HCT116 (cell line): ENCODE measurements at regions not wholly inside any gene's neighbourhood (a gene's known extent, or its start where the extent isn't known, plus 50 kb on each side); places are given as distances from the start of the nearest gene placed in this dataset.

Experiments
- ATAC-seq: fragments of 200-7000 bp; cut with Tn5 transposase; 2 replicates; pipeline ENCODE4 v1.9.1; 2020; ENCODE audit warnings: mild to moderate bottlenecking, moderate library complexity
- BruUV-seq: library from RNA; stranded (reverse); fragments of 400-500 nt; replicated peaks from 2 replicates; lab custom pipeline; 2021; lab: Mats Ljungman, UMichigan
- CTCF ChIA-PET: fragments of 300-600 bp; sonication (Branson Sonifier 250); formaldehyde crosslinking; loops from one replicate; lab custom pipeline; 2021; ENCODE audit warnings: antibody characterized with exemption; lab: Charles Lee
- POLR2A ChIA-PET: fragments of 300-600, 350-600 bp; sonication (Branson Sonifier 250); formaldehyde crosslinking; loops from one replicate; lab custom pipeline; 2021; ENCODE audit warnings: antibody characterized with exemption; lab: Charles Lee
- RAD21 ChIA-PET, 2 experiments: fragments of 300-600 bp; sonication (Branson Sonifier 250); formaldehyde crosslinking; loops; one replicate each; lab custom pipeline; 2023; ENCODE audit warnings: low total read pairs in 2 of 2; ENCODE audit not compliant: uncharacterized antibody in 2 of 2, unreplicated experiment in 2 of 2, low non-redundant PET in 1 of 2; lab: Charles Lee
- DNase-seq: peaks from one replicate; pipeline ENCODE4 v3.0.0-alpha.2; 2010; ENCODE audit warnings: low read depth, low spot score
- H2AFZ ChIP-seq: fragments of 200-600 bp; shearing (Covaris generic), sonication (generic); 2 replicates; pipeline ENCODE4 v1.6.1; 2017; ENCODE audit warnings: low read depth, mixed run types, mixed read lengths, antibody characterized with exemption, low read length; ENCODE audit not compliant: poor library complexity, severe bottlenecking
- H3K27ac ChIP-seq: 2 replicates; pipeline ENCODE4 v1.5.1; 2012; ENCODE audit warnings: low read depth, low read length
- H3K27me3 ChIP-seq: fragments of 200-600 bp; sonication (generic); 2 replicates; pipeline ENCODE4 v1.6.1; 2016; ENCODE audit warnings: mixed run types, low read length, mixed read lengths; ENCODE audit not compliant: insufficient read depth
- H3K36me3 ChIP-seq, 2 experiments: fragments of 200-500 bp in 1 of 2; fragments of 200-600 bp in 1 of 2; sonication (Bioruptor generic) in 1 of 2; sonication (generic) in 1 of 2; 2 replicates each; pipeline versions ENCODE4 v1.5.1 to v1.6.1; 2014 to 2016; ENCODE audit warnings: low read length in 2 of 2, inconsistent platforms in 1 of 2, mixed read lengths in 1 of 2, mixed run types in 1 of 2; ENCODE audit not compliant: insufficient read depth in 2 of 2, control insufficient read depth in 1 of 2
- H3K4me1 ChIP-seq, 2 experiments: fragments of 200-600 bp in 1 of 2; sonication (generic) in 1 of 2; 2 replicates each; pipeline versions ENCODE4 v1.5.1 to v1.6.1; 2012 to 2017; ENCODE audit warnings: low read length in 2 of 2, inconsistent platforms in 1 of 2, mild to moderate bottlenecking in 1 of 2, mixed read lengths in 1 of 2, mixed run types in 1 of 2, moderate library complexity in 1 of 2; ENCODE audit not compliant: insufficient read depth in 2 of 2, control insufficient read depth in 1 of 2
- H3K4me2 ChIP-seq: fragments of 200-600 bp; sonication (generic); 2 replicates; pipeline ENCODE4 v1.6.1; 2017; ENCODE audit warnings: mixed run types, low read length, mixed read lengths
- H3K4me3 ChIP-seq, 2 experiments: fragments of 200-600 bp in 1 of 2; sonication (generic) in 1 of 2; replicated peaks in 1 of 2; 2 replicates each; pipeline ENCODE4 v1.5.1; 2011 to 2016; ENCODE audit warnings: low read length in 2 of 2, control low read depth in 1 of 2, low read depth in 1 of 2, mild to moderate bottlenecking in 1 of 2, mixed read lengths in 1 of 2, mixed run types in 1 of 2
- H3K79me2 ChIP-seq: fragments of 200-600 bp; sonication (generic); 2 replicates; pipeline ENCODE4 v1.6.1; 2017; ENCODE audit warnings: mild to moderate bottlenecking, mixed run types, low read length, moderate library complexity, mixed read lengths; ENCODE audit not compliant: insufficient read depth
- H3K9ac ChIP-seq: fragments of 200-600 bp; sonication (generic); 2 replicates; pipeline ENCODE4 v1.6.1; 2016; ENCODE audit warnings: low read length, mixed read lengths
- H3K9me2 ChIP-seq: fragments of 200-600 bp; sonication (generic), shearing (Covaris generic); 2 replicates; pipeline ENCODE4 v1.6.1; 2017; ENCODE audit warnings: mixed run types, mild to moderate bottlenecking, moderate library complexity; ENCODE audit not compliant: insufficient read depth
- H3K9me3 ChIP-seq, 2 experiments: fragments of 200-500 bp in 1 of 2; fragments of 200-600 bp in 1 of 2; sonication (Bioruptor generic) in 1 of 2; sonication (generic) in 1 of 2; 2 replicates each; pipeline ENCODE4 v1.6.1; 2014 to 2017; ENCODE audit warnings: low read length in 2 of 2, mixed read lengths in 2 of 2, inconsistent platforms in 1 of 2, low read depth in 1 of 2, mild to moderate bottlenecking in 1 of 2, mixed run types in 1 of 2, moderate library complexity in 1 of 2; ENCODE audit not compliant: control insufficient read depth in 1 of 2, insufficient read depth in 1 of 2
- H4K20me1 ChIP-seq: fragments of 200-600 bp; sonication (generic), shearing (Covaris generic); 2 replicates; pipeline ENCODE4 v1.6.1; 2017; ENCODE audit warnings: mixed run types, mild to moderate bottlenecking, moderate library complexity; ENCODE audit not compliant: insufficient read depth
- CBX3 ChIP-seq: IDR thresholded peaks from 2 replicates; pipeline ENCODE4 v1.6.1; 2012; ENCODE audit warnings: low read depth
- EZH2phosphoT487 ChIP-seq: fragments of 200-600 bp; IDR thresholded peaks from 2 replicates; pipeline ENCODE4 v1.6.1; 2018; ENCODE audit warnings: antibody characterized with exemption, borderline replicate concordance
- FOSL1 ChIP-seq: IDR thresholded peaks from 2 replicates; pipeline ENCODE4 v1.6.1; 2012; ENCODE audit warnings: low read depth
- JUND ChIP-seq: IDR thresholded peaks from 2 replicates; pipeline ENCODE4 v1.6.1; 2012
- SP1 ChIP-seq: IDR thresholded peaks from 2 replicates; pipeline ENCODE4 v1.6.1; 2012; ENCODE audit warnings: low read depth
- YY1 ChIP-seq: IDR thresholded peaks from 2 replicates; pipeline ENCODE4 v1.6.1; 2011; ENCODE audit warnings: low read length, low read depth, moderate library complexity, mild to moderate bottlenecking; ENCODE audit not compliant: insufficient replicate concordance; ENCODE audit errors: extremely low read depth
- ZNF274 ChIP-seq: fragments of 200-500 bp; sonication (Bioruptor generic); IDR thresholded peaks from 2 replicates; pipeline ENCODE4 v1.6.1; 2014; ENCODE audit warnings: mild to moderate bottlenecking, low read depth, low read length, inconsistent platforms
- intact Hi-C: fragments of 100-400 bp; cut with micrococcal nuclease; formaldehyde crosslinking; loops from 2 replicates; pipeline ENCODE4 v1.10.0; 2022
- TF ChIP-seq, protein P1 (sequence below): IDR thresholded peaks from 2 replicates; pipeline ENCODE4 v1.6.1; 2011; ENCODE audit warnings: mild to moderate bottlenecking, low read length, moderate library complexity; ENCODE audit not compliant: insufficient replicate concordance; ENCODE audit errors: extremely low read depth
- TF ChIP-seq, protein P2 (sequence below), 3 experiments: fragments of 200-600 bp in 1 of 3; sonication (generic) in 1 of 3; IDR thresholded peaks in 2 of 3; conservative IDR thresholded peaks in 1 of 3; 2 replicates each; pipeline ENCODE4 v1.5.1; 2012 to 2017; ENCODE audit warnings: low read depth in 2 of 3, low read length in 2 of 3, antibody characterized with exemption in 1 of 3, borderline replicate concordance in 1 of 3, control low read depth in 1 of 3, mild to moderate bottlenecking in 1 of 3, mixed read lengths in 1 of 3, mixed run types in 1 of 3, moderate library complexity in 1 of 3; ENCODE audit not compliant: insufficient read depth in 1 of 3

DNA sequence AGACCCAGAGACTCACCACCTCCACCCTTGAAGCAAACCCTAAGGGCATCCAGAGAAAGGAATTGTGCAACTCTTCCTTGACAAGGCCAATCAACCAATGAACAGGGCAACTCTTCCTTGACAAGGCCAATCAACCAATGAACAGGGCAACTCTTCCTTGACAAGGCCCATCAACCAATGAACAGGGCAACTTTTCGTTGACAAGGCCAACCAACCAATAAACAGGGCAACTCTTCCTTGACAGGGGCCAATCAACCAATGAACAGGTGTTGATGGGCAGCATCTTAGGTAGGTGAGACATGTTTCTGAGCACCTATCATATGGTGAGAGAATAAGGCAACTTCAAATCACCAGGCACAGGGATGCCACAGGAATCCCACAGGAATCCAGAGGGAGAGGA lies 181.5 kb upstream of the RNF32 start:
- ChIA-PET POLR2A (no interaction called here), CTCF (no interaction called here), RAD21 (no interaction called here)
- ATAC-seq: no peak
- Histone ChIP-seq H3K9me2 (no peaks in the 10 kb centered on the region), H3K9me3 (no peaks in the 10 kb centered on the region), H3K9ac (no peak overlapping the region), H3K4me3 (no peak overlapping the region), H2AFZ (no peak overlapping the region), H3K4me2 (no peak overlapping the region), H4K20me1 (no peaks in the 10 kb centered on the region), H3K27me3 (peaks cover 8% of the 10 kb centered on the region; the same call in 1 of the 2 replicates), H3K27ac (no peak overlapping the region), H3K4me1 (no peaks in the 10 kb centered on the region), H3K79me2 (no peaks in the 10 kb centered on the region), H3K36me3 (no peaks in the 10 kb centered on the region)
- BruUV-seq: no TSS peak
- TF ChIP-seq, protein P1, sequence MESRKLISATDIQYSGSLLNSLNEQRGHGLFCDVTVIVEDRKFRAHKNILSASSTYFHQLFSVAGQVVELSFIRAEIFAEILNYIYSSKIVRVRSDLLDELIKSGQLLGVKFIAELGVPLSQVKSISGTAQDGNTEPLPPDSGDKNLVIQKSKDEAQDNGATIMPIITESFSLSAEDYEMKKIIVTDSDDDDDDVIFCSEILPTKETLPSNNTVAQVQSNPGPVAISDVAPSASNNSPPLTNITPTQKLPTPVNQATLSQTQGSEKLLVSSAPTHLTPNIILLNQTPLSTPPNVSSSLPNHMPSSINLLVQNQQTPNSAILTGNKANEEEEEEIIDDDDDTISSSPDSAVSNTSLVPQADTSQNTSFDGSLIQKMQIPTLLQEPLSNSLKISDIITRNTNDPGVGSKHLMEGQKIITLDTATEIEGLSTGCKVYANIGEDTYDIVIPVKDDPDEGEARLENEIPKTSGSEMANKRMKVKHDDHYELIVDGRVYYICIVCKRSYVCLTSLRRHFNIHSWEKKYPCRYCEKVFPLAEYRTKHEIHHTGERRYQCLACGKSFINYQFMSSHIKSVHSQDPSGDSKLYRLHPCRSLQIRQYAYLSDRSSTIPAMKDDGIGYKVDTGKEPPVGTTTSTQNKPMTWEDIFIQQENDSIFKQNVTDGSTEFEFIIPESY: no peak
- TF ChIP-seq, protein P2, sequence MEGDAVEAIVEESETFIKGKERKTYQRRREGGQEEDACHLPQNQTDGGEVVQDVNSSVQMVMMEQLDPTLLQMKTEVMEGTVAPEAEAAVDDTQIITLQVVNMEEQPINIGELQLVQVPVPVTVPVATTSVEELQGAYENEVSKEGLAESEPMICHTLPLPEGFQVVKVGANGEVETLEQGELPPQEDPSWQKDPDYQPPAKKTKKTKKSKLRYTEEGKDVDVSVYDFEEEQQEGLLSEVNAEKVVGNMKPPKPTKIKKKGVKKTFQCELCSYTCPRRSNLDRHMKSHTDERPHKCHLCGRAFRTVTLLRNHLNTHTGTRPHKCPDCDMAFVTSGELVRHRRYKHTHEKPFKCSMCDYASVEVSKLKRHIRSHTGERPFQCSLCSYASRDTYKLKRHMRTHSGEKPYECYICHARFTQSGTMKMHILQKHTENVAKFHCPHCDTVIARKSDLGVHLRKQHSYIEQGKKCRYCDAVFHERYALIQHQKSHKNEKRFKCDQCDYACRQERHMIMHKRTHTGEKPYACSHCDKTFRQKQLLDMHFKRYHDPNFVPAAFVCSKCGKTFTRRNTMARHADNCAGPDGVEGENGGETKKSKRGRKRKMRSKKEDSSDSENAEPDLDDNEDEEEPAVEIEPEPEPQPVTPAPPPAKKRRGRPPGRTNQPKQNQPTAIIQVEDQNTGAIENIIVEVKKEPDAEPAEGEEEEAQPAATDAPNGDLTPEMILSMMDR (IDR thresholded peaks at IDR 0.05 in 2 of 3, conservative IDR thresholded peaks at IDR 0.05 in 1 of 3; ENCODE audit: borderline replicate concordance in 1 of 3, insufficient read depth in 1 of 3, low read depth in 2 of 3, low read length in 2 of 3): no peak
- TF ChIP-seq CBX3: no peak
- TF ChIP-seq JUND: no peak
- no peak for DNase-seq
- intact Hi-C loops: no loop called here

DNA sequence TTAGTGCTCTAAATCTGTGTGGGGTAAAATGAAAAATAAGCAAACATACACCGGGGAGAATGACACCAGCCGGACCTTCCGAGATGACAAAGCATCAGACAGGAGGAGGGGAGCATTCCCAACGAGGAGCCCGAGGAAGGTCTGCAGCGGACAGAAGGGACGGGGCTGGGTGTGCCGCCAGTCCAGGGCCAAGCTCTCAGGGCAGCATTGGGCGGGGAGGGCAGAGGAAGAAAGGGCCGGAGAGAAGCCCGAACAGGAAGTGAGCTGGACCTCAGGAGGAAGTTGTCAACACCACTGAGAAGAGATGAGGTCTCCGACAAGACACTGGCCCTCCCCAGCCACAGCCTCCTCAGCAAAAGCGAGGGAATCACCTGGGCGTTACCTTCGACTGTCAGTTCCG lies 182.6 kb upstream of the RNF32 start:
- Histone ChIP-seq H3K4me1 (no peaks in the 10 kb centered on the region), H3K36me3 (no peaks in the 10 kb centered on the region), H3K4me3 (no peak overlapping the region), H3K27me3 (peaks cover 18% of the 10 kb centered on the region; the same call in 1 of the 2 replicates), H3K9me2 (no peaks in the 10 kb centered on the region), H3K79me2 (no peaks in the 10 kb centered on the region), H3K27ac (no peak overlapping the region), H3K4me2 (no peak overlapping the region)
- ChIA-PET RAD21 (no interaction called here), POLR2A (no interaction called here)
- TF ChIP-seq FOSL1: no peak
- TF ChIP-seq ZNF274: no peak
- TF ChIP-seq EZH2phosphoT487: no peak
- TF ChIP-seq YY1: no peak
- no peak for TF ChIP-seq SP1
- TF ChIP-seq, protein P2 (IDR thresholded peaks at IDR 0.05 in 2 of 3, conservative IDR thresholded peaks at IDR 0.05 in 1 of 3; ENCODE audit: borderline replicate concordance in 1 of 3, insufficient read depth in 1 of 3, low read depth in 2 of 3, low read length in 2 of 3): no peak
- TF ChIP-seq JUND: no peak
- TF ChIP-seq, all 23 proteins: peak for 0
- CTCF ChIA-PET: no interaction called here
- intact Hi-C loops: no loop called here
- ATAC-seq (no peak), DNase-seq (no peak)
- BruUV-seq: no TSS peak
- H3K9ac ChIP-seq: no peak overlapping the region
- H3K9me3 ChIP-seq: no peaks in the 10 kb centered on the region
- no peaks in the 10 kb centered on the region for H4K20me1 ChIP-seq
- H2AFZ ChIP-seq: no peak overlapping the region
